ENCODE measurements at regions not wholly inside any gene's neighbourhood (a gene's known extent, or its start where the extent isn't known, plus 50 kb on each side); places are given as distances from the start of the nearest gene placed in this dataset.
"Not testable (repeated sequence)": the region's sequence is repeated elsewhere in the genome, so short reads cannot be mapped to it uniquely, and the experiment has no call there.

GRCh38 chr11:96861722-96862121, 471.9 kb downstream of the JRKL start:
- not testable (repeated sequence) for H3K9me3 ChIP-seq (ENCODE audit: control insufficient read depth in 2 of 2, insufficient read depth in 1 of 2, low read depth in 1 of 2, low read length in 1 of 2); H3K36me3 ChIP-seq (ENCODE audit: control insufficient read depth in 3 of 3, insufficient read depth in 2 of 3, low read depth in 1 of 3, low read length in 3 of 3); H3K27me3 ChIP-seq (ENCODE audit: control insufficient read depth in 3 of 3, insufficient read depth in 3 of 3, low read length in 3 of 3); DNase-seq; H3K4me1 ChIP-seq (ENCODE audit: control insufficient read depth in 3 of 3, insufficient read depth in 2 of 3, low read depth in 1 of 3, low read length in 2 of 3); FAIRE-seq; H3K27ac ChIP-seq (ENCODE audit: low read depth in 1 of 3, low read length in 2 of 3); H3K4me3 ChIP-seq (ENCODE audit: low read depth in 1 of 3, low read length in 3 of 3)
- 75 to 86% (median 84%) methylated on average over 3 of the region's 3 CpGs for WGBS, 3 donors

- Histone ChIP-seq H3K27me3 (ENCODE audit: control insufficient read depth in 3 of 3, insufficient read depth in 3 of 3, low read length in 3 of 3) (no peaks in the 10 kb centered on the region), H3K27ac (ENCODE audit: low read depth in 1 of 3, low read length in 2 of 3) (no peak overlapping the region), H3K9me3 (ENCODE audit: control insufficient read depth in 2 of 2, insufficient read depth in 1 of 2, low read depth in 1 of 2, low read length in 1 of 2) (no peaks in the 10 kb centered on the region), H3K4me3 (ENCODE audit: low read depth in 1 of 3, low read length in 3 of 3) (no peak overlapping the region), H3K36me3 (ENCODE audit: control insufficient read depth in 3 of 3, insufficient read depth in 2 of 3, low read depth in 1 of 3, low read length in 3 of 3) (no peaks in the 10 kb centered on the region), H3K4me1 (ENCODE audit: control insufficient read depth in 3 of 3, insufficient read depth in 2 of 3, low read depth in 1 of 3, low read length in 2 of 3) (no peaks in the 10 kb centered on the region)
- no peak for FAIRE-seq
- no peak for DNase-seq
- 89 to 98% (median 95%) methylated on average over 3 of the region's 3 CpGs for WGBS, 3 donors
These were observed 473.7 kb downstream of the JRKL start for GRCh38 chr11:96863520-96863919.

- H3K4me3 ChIP-seq (ENCODE audit: low read depth in 1 of 3, low read length in 3 of 3) = no peak overlapping the region
- no peaks in the 10 kb centered on the region for H3K36me3 ChIP-seq (ENCODE audit: control insufficient read depth in 3 of 3, insufficient read depth in 2 of 3, low read depth in 1 of 3, low read length in 3 of 3)
- H3K27me3 ChIP-seq (ENCODE audit: control insufficient read depth in 3 of 3, insufficient read depth in 3 of 3, low read length in 3 of 3) = no peaks in the 10 kb centered on the region
- no peak for DNase-seq
- no peak overlapping the region for H3K27ac ChIP-seq (ENCODE audit: low read depth in 1 of 3, low read length in 2 of 3)
- FAIRE-seq = no peak
- 67 to 73% (median 73%) methylated on average over 2 of the region's 2 CpGs for WGBS, 3 donors
- H3K9me3 ChIP-seq (ENCODE audit: control insufficient read depth in 2 of 2, insufficient read depth in 1 of 2, low read depth in 1 of 2, low read length in 1 of 2) = no peaks in the 10 kb centered on the region
- no peaks in the 10 kb centered on the region for H3K4me1 ChIP-seq (ENCODE audit: control insufficient read depth in 3 of 3, insufficient read depth in 2 of 3, low read depth in 1 of 3, low read length in 2 of 3)
These were observed 475.2 kb downstream of the JRKL start for GRCh38 chr11:96865020-96865419.

- no peak for FAIRE-seq
- Histone ChIP-seq H3K36me3 (ENCODE audit: control insufficient read depth in 3 of 3, insufficient read depth in 2 of 3, low read depth in 1 of 3, low read length in 3 of 3) (no peaks in the 10 kb centered on the region), H3K4me3 (ENCODE audit: low read depth in 1 of 3, low read length in 3 of 3) (no peak overlapping the region), H3K27me3 (ENCODE audit: control insufficient read depth in 3 of 3, insufficient read depth in 3 of 3, low read length in 3 of 3) (no peaks in the 10 kb centered on the region), H3K4me1 (ENCODE audit: control insufficient read depth in 3 of 3, insufficient read depth in 2 of 3, low read depth in 1 of 3, low read length in 2 of 3) (no peaks in the 10 kb centered on the region), H3K9me3 (ENCODE audit: control insufficient read depth in 2 of 2, insufficient read depth in 1 of 2, low read depth in 1 of 2, low read length in 1 of 2) (no peaks in the 10 kb centered on the region), H3K27ac (ENCODE audit: low read depth in 1 of 3, low read length in 2 of 3) (no peak overlapping the region)
- no peak for DNase-seq
These were observed 479.4 kb downstream of the JRKL start for GRCh38 chr11:96869207-96869606.

GRCh38 chr11:96875712-96876111, 485.9 kb downstream of the JRKL start:
- H3K27ac ChIP-seq (ENCODE audit: low read depth in 1 of 3, low read length in 2 of 3) = no peak overlapping the region
- no peaks in the 10 kb centered on the region for H3K4me1 ChIP-seq (ENCODE audit: control insufficient read depth in 3 of 3, insufficient read depth in 2 of 3, low read depth in 1 of 3, low read length in 2 of 3)
- H3K9me3 ChIP-seq (ENCODE audit: control insufficient read depth in 2 of 2, insufficient read depth in 1 of 2, low read depth in 1 of 2, low read length in 1 of 2) = peaks cover 0 to 15% of the 10 kb centered on the region in 2 donors
- H3K27me3 ChIP-seq (ENCODE audit: control insufficient read depth in 3 of 3, insufficient read depth in 3 of 3, low read length in 3 of 3) = no peaks in the 10 kb centered on the region
- no peak for FAIRE-seq
- 51 to 67% (median 54%) methylated on average over 4 of the region's 4 CpGs for WGBS, 3 donors
- DNase-seq = no peak
- no peaks in the 10 kb centered on the region for H3K36me3 ChIP-seq (ENCODE audit: control insufficient read depth in 3 of 3, insufficient read depth in 2 of 3, low read depth in 1 of 3, low read length in 3 of 3)
- H3K4me3 ChIP-seq (ENCODE audit: low read depth in 1 of 3, low read length in 3 of 3) = no peak overlapping the region

- Histone ChIP-seq H3K4me3 (ENCODE audit: low read depth in 1 of 3, low read length in 3 of 3) (no peak overlapping the region), H3K27me3 (ENCODE audit: control insufficient read depth in 3 of 3, insufficient read depth in 3 of 3, low read length in 3 of 3) (no peaks in the 10 kb centered on the region), H3K27ac (ENCODE audit: low read depth in 1 of 3, low read length in 2 of 3) (no peak overlapping the region), H3K36me3 (ENCODE audit: control insufficient read depth in 3 of 3, insufficient read depth in 2 of 3, low read depth in 1 of 3, low read length in 3 of 3) (no peaks in the 10 kb centered on the region), H3K9me3 (ENCODE audit: control insufficient read depth in 2 of 2, insufficient read depth in 1 of 2, low read depth in 1 of 2, low read length in 1 of 2) (peaks cover 0 to 15% of the 10 kb centered on the region in 2 donors), H3K4me1 (ENCODE audit: control insufficient read depth in 3 of 3, insufficient read depth in 2 of 3, low read depth in 1 of 3, low read length in 2 of 3) (no peaks in the 10 kb centered on the region)
- FAIRE-seq (no peak), DNase-seq (no peak)
- 83 to 91% (median 83%) methylated on average over 6 of the region's 6 CpGs for WGBS, 3 donors
These were observed 488.7 kb downstream of the JRKL start for GRCh38 chr11:96878299-96879051.

- not testable (repeated sequence) for DNase-seq; FAIRE-seq; H3K27ac ChIP-seq (ENCODE audit: low read depth in 1 of 3, low read length in 2 of 3); H3K4me1 ChIP-seq (ENCODE audit: control insufficient read depth in 3 of 3, insufficient read depth in 2 of 3, low read depth in 1 of 3, low read length in 2 of 3); H3K36me3 ChIP-seq (ENCODE audit: control insufficient read depth in 3 of 3, insufficient read depth in 2 of 3, low read depth in 1 of 3, low read length in 3 of 3); H3K4me3 ChIP-seq (ENCODE audit: low read depth in 1 of 3, low read length in 3 of 3); H3K27me3 ChIP-seq (ENCODE audit: control insufficient read depth in 3 of 3, insufficient read depth in 3 of 3, low read length in 3 of 3)
- WGBS, 3 donors = 66 to 80% (median 69%) methylated on average over 2 of the region's 2 CpGs
- H3K9me3 ChIP-seq (ENCODE audit: control insufficient read depth in 2 of 2, insufficient read depth in 1 of 2, low read depth in 1 of 2, low read length in 1 of 2) = peaks cover 0 to 12% of the 10 kb centered on the region in 2 donors
These were observed 492.8 kb downstream of the JRKL start for GRCh38 chr11:96882622-96883021.

- Histone ChIP-seq H3K36me3 (ENCODE audit: control insufficient read depth in 3 of 3, insufficient read depth in 2 of 3, low read depth in 1 of 3, low read length in 3 of 3) (no peaks in the 10 kb centered on the region), H3K27me3 (ENCODE audit: control insufficient read depth in 3 of 3, insufficient read depth in 3 of 3, low read length in 3 of 3) (no peaks in the 10 kb centered on the region), H3K9me3 (ENCODE audit: control insufficient read depth in 2 of 2, insufficient read depth in 1 of 2, low read depth in 1 of 2, low read length in 1 of 2) (no peaks in the 10 kb centered on the region), H3K27ac (ENCODE audit: low read depth in 1 of 3, low read length in 2 of 3) (no peak overlapping the region), H3K4me1 (ENCODE audit: control insufficient read depth in 3 of 3, insufficient read depth in 2 of 3, low read depth in 1 of 3, low read length in 2 of 3) (no peaks in the 10 kb centered on the region), H3K4me3 (ENCODE audit: low read depth in 1 of 3, low read length in 3 of 3) (no peak overlapping the region)
- FAIRE-seq (no peak), DNase-seq (no peak)
- WGBS, 3 donors = 58 to 69% (median 65%) methylated on average over 3 of the region's 3 CpGs
These were observed 495.6 kb downstream of the JRKL start for GRCh38 chr11:96885405-96885804.

- DNase-seq (no peak), FAIRE-seq (no peak)
- Histone ChIP-seq H3K36me3 (ENCODE audit: control insufficient read depth in 3 of 3, insufficient read depth in 2 of 3, low read depth in 1 of 3, low read length in 3 of 3) (no peaks in the 10 kb centered on the region), H3K9me3 (ENCODE audit: control insufficient read depth in 2 of 2, insufficient read depth in 1 of 2, low read depth in 1 of 2, low read length in 1 of 2) (no peaks in the 10 kb centered on the region), H3K27ac (ENCODE audit: low read depth in 1 of 3, low read length in 2 of 3) (no peak overlapping the region), H3K27me3 (ENCODE audit: control insufficient read depth in 3 of 3, insufficient read depth in 3 of 3, low read length in 3 of 3) (no peaks in the 10 kb centered on the region), H3K4me1 (ENCODE audit: control insufficient read depth in 3 of 3, insufficient read depth in 2 of 3, low read depth in 1 of 3, low read length in 2 of 3) (no peaks in the 10 kb centered on the region), H3K4me3 (ENCODE audit: low read depth in 1 of 3, low read length in 3 of 3) (no peak overlapping the region)
- WGBS, 3 donors = 83 to 89% (median 89%) methylated on average over 2 of the region's 2 CpGs
These were observed 496.1 kb downstream of the JRKL start for GRCh38 chr11:96885912-96886311.
